Chondrocyte (in vitro differentiated cells): ENCODE measurements at regions not wholly inside any gene's neighbourhood (a gene's known extent, or its start where the extent isn't known, plus 50 kb on each side); places are given as distances from the start of the nearest gene placed in this dataset.
"Not testable (repeated sequence)": the region's sequence is repeated elsewhere in the genome, so short reads cannot be mapped to it uniquely, and the experiment has no call there.

Source experiments
- DNase-seq: peaks from one replicate; pipeline ENCODE4 v3.0.0; 2021; ENCODE audit warnings: mixed read lengths, low spot score
- H3K27ac Mint-ChIP-seq: one replicate; pipeline ENCODE4 v1.8.0; 2021; ENCODE audit warnings: mild to moderate bottlenecking, moderate library complexity, mixed read lengths; ENCODE audit not compliant: unreplicated experiment
- H3K27me3 Mint-ChIP-seq: 2 replicates; pipeline ENCODE4 v1.8.0; 2021; ENCODE audit warnings: low read depth, mixed read lengths
- H3K36me3 Mint-ChIP-seq: 2 replicates; pipeline ENCODE4 v1.8.0; 2021; ENCODE audit warnings: low read depth, mixed read lengths
- H3K4me1 Mint-ChIP-seq: 2 replicates; pipeline ENCODE4 v1.8.0; 2021; ENCODE audit warnings: low read depth, mild to moderate bottlenecking, mixed read lengths
- H3K4me3 Mint-ChIP-seq: one replicate; pipeline ENCODE4 v1.8.0; 2021; ENCODE audit warnings: mild to moderate bottlenecking, moderate library complexity, mixed read lengths; ENCODE audit not compliant: unreplicated experiment
- H3K9me3 Mint-ChIP-seq: 2 replicates; pipeline ENCODE4 v1.8.0; 2021; ENCODE audit warnings: low read depth, mixed read lengths
- CTCF ChIP-seq: fragments of 200-600 bp; sonication (generic); IDR thresholded peaks from 2 replicates; pipeline ENCODE4 v1.5.0; 2021; ENCODE audit warnings: antibody characterized with exemption, mild to moderate bottlenecking, moderate library complexity

GRCh38 chrX:69424161-69424560 lies 80.0 kb upstream of the NALF2 start:
- H3K27ac Mint-ChIP-seq, result no peak overlapping the region
- H3K9me3 Mint-ChIP-seq, result peaks cover 5% of the 10 kb centered on the region
- H3K4me1 Mint-ChIP-seq, result no peaks in the 10 kb centered on the region
- no peak for DNase-seq
- peak; percentile 71 for TF ChIP-seq CTCF
- H3K4me3 Mint-ChIP-seq, result no peak overlapping the region
- H3K36me3 Mint-ChIP-seq, result no peaks in the 10 kb centered on the region
- H3K27me3 Mint-ChIP-seq, result peaks cover 6% of the 10 kb centered on the region

- H3K4me3 Mint-ChIP-seq, H3K36me3 Mint-ChIP-seq: not testable (repeated sequence)
These were observed 81.9 kb upstream of the NALF2 start for GRCh38 chrX:69422208-69422607.

GRCh38 chrX:69415698-69416097 lies 88.4 kb upstream of the NALF2 start:
- no peaks in the 10 kb centered on the region for H3K4me1 Mint-ChIP-seq
- no peaks in the 10 kb centered on the region for H3K27me3 Mint-ChIP-seq
- no peaks in the 10 kb centered on the region for H3K36me3 Mint-ChIP-seq
- H3K27ac Mint-ChIP-seq, result no peak overlapping the region
- DNase-seq, result no peak
- H3K4me3 Mint-ChIP-seq, result no peak overlapping the region
- H3K9me3 Mint-ChIP-seq, result peaks cover 14% of the 10 kb centered on the region
- no peak for TF ChIP-seq CTCF

More at GRCh38 chrX:69422208-69422607, 81.9 kb upstream of the NALF2 start:
- H3K4me1 Mint-ChIP-seq, DNase-seq, H3K27ac Mint-ChIP-seq, H3K27me3 Mint-ChIP-seq, H3K9me3 Mint-ChIP-seq: not testable (repeated sequence)

GRCh38 chrX:69412661-69413060 lies 91.5 kb upstream of the NALF2 start:
- TF ChIP-seq CTCF, result no peak
- Mint-ChIP-seq H3K4me1 (no peaks in the 10 kb centered on the region), H3K36me3 (no peaks in the 10 kb centered on the region), H3K9me3 (peaks cover 13% of the 10 kb centered on the region), H3K27ac (no peak overlapping the region), H3K4me3 (no peak overlapping the region), H3K27me3 (no peaks in the 10 kb centered on the region)
- DNase-seq, result no peak

- H3K36me3 Mint-ChIP-seq, result no peaks in the 10 kb centered on the region
- no peaks in the 10 kb centered on the region for H3K4me1 Mint-ChIP-seq
- H3K27me3 Mint-ChIP-seq, result peaks cover 2% of the 10 kb centered on the region
- H3K4me3 Mint-ChIP-seq, result no peak overlapping the region
- DNase-seq, result no peak
- no peak overlapping the region for H3K27ac Mint-ChIP-seq
- TF ChIP-seq CTCF, result no peak
- peaks cover 12% of the 10 kb centered on the region for H3K9me3 Mint-ChIP-seq
These were observed 105.2 kb upstream of the NALF2 start for GRCh38 chrX:69398881-69399280.

- H3K27me3 Mint-ChIP-seq, result peaks cover 5% of the 10 kb centered on the region
- H3K9me3 Mint-ChIP-seq, result peaks cover 12% of the 10 kb centered on the region
- no peak overlapping the region for H3K27ac Mint-ChIP-seq
- DNase-seq, result no peak
- no peak for TF ChIP-seq CTCF
- no peak overlapping the region for H3K4me3 Mint-ChIP-seq
- no peaks in the 10 kb centered on the region for H3K36me3 Mint-ChIP-seq
- no peaks in the 10 kb centered on the region for H3K4me1 Mint-ChIP-seq
These were observed 107.2 kb upstream of the NALF2 start for GRCh38 chrX:69396916-69397315.
